ENCODE measurements at regions not wholly inside any gene's neighbourhood (a gene's known extent, or its start where the extent isn't known, plus 50 kb on each side); places are given as distances from the start of the nearest gene placed in this dataset.

GRCh38 chr3:157807280-157807679 lies 298.9 kb downstream of the SHOX2 start:
- DNase-seq (ENCODE audit: low spot score), result no peak

DNA sequence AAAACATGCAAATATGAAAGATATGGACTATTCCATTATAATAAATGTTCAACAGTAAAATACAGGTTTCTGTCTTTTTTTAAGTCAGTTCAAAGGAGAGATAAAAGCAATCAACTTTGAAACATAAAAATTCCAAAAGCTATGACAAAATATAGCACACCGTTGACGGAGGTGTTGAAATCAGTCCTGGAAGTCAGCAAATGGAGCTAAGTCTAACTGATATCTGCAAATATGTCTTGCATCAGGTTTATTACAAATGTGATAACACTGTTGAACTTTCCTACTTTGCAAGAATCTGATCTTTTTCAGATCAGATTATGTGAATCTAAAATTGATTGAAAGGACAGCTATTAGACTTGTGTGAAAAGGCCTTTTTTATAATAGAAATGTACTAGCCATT lies 300.7 kb downstream of the SHOX2 start:
- no peak for DNase-seq (ENCODE audit: low spot score)

- DNase-seq (ENCODE audit: low spot score), result no peak
Measured at GRCh38 chr3:157794771-157795170, 291.6 kb upstream of the VEPH1 start.

- no peak for DNase-seq (ENCODE audit: low spot score)
Measured at GRCh38 chr3:157793745-157794144, 290.5 kb upstream of the VEPH1 start.

DNA sequence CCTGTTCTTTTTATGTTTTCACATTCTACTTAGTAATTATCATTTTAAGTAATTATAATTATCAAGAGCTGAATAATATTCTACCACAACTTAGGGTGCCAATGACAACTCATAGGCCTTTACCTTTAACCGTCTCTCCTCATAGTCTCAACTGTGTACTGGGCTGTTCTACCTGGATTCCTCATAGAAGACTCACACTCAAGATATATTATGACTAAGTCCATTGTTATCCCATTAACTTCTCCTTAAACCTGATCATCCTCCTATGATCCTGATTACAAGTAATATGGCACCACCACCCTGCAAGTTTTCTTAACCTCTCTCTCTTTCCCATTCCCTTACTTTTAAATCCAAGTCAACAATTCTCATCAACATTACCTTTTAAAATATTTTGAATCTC lies 285.9 kb upstream of the VEPH1 start:
- DNase-seq (ENCODE audit: low spot score), result peak; percentile 80

- DNase-seq (ENCODE audit: low spot score), result peak; percentile 45
Measured at GRCh38 chr3:157786618-157787017, 283.4 kb upstream of the VEPH1 start.

GRCh38 chr3:157786211-157786610 lies 283.0 kb upstream of the VEPH1 start:
- DNase-seq (ENCODE audit: low spot score), result peak; percentile 58

DNA sequence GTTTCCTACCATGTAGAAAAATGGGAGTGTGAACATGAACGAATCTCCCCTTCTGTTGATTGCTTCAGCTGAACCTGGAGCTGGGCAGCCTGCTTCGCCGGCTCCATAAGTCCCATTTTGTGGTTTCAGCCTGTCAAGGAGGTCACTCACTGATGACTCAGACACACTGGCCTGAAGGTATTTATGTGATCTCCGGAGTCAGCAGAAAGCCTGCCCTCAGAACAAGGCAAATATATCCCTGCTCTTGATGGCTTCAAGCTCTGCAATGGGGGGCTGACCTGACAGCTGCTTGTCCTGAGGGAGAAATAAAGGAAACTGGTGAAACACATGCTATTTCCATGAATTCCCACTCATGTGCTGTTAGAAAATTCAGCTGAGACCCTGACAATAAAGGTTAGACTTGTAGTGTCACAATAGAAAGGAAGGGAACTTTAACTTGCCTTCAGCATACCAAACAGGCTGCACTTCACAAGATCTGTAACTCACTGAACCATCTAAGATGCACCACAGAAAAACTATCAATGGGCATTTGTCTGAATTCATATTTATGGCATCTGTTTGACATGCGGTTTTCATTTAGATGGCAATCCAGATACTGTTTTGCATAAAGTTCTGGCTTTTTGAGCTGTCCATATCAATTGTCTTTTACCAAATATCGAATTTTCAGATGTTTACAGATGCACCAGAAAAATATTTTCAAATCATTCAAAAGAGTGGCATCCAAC lies 282.0 kb upstream of the VEPH1 start:
- peak; percentile 90 for DNase-seq (ENCODE audit: low spot score)

DNA sequence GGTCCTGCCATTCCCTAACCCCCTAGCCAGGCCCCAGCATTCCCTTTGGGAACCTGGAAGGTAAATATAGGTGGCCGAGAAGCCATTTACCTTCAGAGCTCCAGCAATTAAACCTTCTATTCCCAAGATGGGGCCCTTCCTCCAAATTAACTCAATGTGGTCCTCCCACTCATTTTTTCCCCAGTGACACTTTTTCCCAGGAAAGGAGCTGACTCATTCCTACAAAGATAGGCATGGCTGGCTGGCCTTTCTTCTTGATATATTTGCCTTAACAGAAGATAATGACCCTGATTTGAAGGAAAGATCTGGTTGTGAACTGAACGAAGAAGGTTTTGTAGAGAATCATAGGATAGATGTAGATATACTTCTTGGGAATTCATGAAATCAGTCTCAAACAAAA lies 279.0 kb upstream of the VEPH1 start:
- DNase-seq (ENCODE audit: low spot score), result peak; percentile 15

DNA sequence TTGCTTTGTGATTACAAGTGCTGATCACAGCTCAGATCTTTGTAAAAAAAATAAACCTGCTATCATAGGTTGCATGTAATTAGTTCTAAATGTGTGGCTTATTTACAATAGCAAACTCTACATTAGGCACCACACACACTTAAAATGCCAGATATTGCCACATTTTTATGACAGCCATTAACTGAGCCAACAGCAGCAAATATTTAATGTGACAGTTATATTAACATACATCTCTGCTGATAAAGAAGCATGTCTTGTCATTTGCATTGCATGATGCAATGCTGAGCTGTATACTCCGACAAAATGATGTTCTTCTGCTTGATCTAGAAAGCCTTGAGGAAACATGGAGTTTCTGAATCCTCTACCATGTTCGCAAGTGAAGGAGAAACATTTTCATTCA lies 273.6 kb upstream of the VEPH1 start:
- no peak for DNase-seq (ENCODE audit: low spot score)

DNA sequence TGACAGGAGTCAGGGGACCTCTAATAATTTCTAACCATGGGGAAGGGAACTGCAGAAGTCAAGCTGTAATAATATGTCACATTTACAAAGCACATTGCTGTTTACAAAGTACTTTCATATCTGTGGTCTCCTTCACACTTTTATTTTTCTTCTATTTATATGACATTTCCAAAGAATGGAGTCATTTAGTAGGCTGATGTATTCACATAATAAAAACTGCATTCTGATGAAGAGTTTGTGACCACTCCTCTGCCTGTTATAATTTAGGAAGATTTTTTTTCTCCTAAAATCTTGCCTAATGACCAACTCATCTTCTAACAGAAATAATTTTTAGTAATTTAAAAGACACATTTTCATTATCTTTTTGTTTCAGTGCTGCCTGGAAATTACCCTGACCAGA lies 272.2 kb upstream of the VEPH1 start:
- DNase-seq (ENCODE audit: low spot score), result no peak

GRCh38 chr3:157769378-157769777 lies 266.2 kb upstream of the VEPH1 start:
- DNase-seq (ENCODE audit: low spot score), result no peak

GRCh38 chr3:157767607-157768006 lies 264.4 kb upstream of the VEPH1 start:
- no peak for DNase-seq (ENCODE audit: low spot score)

- DNase-seq (ENCODE audit: low spot score), result no peak
Measured at GRCh38 chr3:157763644-157764043, 260.4 kb upstream of the VEPH1 start.

GRCh38 chr3:157759311-157759710 lies 256.1 kb upstream of the VEPH1 start:
- no peak for DNase-seq (ENCODE audit: low spot score)

DNA sequence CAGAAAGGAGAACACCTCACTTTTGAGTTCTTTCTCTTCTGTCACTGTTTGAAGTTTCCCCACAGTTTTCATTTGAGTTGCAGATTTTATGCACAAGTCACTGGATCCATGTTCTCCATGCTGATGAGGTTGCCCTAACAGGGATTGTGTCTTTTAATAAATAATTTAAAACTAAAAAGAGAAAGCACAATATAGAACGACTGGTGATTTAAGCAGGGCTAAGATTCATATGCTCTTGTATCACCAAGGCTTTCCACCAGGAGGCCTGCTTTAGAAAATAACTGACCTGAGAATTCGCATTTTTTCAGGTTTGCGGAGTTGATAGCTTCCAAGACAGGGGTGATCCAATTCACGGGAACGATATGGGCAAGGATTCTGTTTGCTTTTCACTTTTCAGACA lies 252.0 kb upstream of the VEPH1 start:
- no peak for DNase-seq (ENCODE audit: low spot score)

DNA sequence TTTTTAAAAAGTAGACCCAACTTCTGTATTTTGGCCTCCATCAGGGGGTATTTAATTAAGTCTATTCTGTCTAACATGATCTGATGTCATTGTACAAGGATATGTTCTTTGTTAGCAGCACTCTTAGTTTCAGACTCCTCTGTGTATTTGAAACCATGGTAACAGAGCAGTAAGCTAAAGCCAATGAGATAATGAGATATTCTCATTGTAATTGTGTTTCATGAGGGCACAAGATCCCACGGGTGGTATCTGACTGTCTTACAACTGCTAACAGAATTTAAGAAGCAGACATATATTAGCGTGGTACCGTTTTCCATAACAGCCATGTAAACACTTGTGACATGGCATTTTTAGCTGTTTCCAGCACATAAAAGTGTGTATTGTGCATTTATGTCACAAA lies 251.2 kb upstream of the VEPH1 start:
- DNase-seq (ENCODE audit: low spot score), result no peak

- DNase-seq (ENCODE audit: low spot score), result no peak
Measured at GRCh38 chr3:157753787-157754136, 250.5 kb upstream of the VEPH1 start.

GRCh38 chr3:157752956-157753786 lies 250.0 kb upstream of the VEPH1 start:
- DNase-seq (ENCODE audit: low spot score), result no peak

DNA sequence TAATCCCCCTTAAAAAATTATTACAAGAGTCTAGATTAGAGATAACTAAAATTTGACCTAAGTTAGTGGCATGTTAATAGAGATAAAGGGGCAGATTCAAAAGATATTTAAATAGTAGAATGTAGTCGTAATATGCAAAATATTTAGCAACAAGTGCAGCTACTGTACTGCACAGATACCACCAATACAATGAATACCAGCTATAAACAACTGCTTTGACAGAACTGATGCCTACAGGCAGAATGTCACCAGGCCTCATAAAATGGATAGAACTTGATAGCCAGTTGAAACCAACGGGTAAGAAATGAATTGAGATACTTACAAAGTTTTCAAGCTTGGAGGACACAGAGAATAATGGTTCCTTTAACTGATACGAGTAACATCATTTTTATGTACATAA lies 249.3 kb upstream of the VEPH1 start:
- no peak for DNase-seq (ENCODE audit: low spot score)

GRCh38 chr3:157751386-157751785 lies 248.2 kb upstream of the VEPH1 start:
- DNase-seq (ENCODE audit: low spot score), result no peak

DNA sequence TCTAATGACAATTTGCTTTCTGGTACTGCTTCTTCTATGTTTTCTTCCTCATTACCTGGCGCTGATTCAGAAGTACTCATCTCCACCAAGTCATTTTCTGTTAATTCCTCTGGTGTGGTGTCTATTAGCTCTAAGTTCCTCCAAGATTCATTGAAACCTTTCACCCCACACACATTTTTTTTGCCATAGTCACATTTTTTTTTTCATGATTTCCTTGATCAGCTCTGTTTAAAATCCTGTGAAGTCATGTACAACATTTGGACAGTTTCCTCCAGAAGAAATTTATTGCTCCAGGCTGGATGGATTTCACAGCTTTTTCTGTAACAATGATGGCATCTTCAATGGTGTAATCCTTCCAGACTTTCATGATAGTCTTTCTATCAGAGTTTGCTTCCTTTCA lies 243.2 kb upstream of the VEPH1 start:
- peak; percentile 25 for DNase-seq (ENCODE audit: low spot score)

DNA sequence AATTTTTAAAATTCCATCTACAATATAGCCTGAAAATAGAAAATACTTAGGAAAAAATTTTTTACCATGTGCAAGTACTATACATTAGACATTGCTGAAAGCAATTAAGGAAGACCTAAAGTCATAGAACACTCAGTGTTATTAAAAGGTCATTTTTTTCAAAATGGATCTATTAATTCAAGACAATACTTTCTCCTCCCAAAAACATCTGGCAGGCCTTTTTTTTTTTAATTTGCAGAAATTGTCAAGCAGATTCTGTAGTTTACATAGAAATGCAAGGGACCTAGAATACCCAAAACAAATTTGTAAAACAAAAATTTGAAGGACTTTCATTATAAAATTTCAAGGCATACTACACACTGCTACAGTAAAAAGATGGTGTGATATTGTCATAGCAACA lies 238.4 kb upstream of the VEPH1 start:
- no peak for DNase-seq (ENCODE audit: low spot score)

DNA sequence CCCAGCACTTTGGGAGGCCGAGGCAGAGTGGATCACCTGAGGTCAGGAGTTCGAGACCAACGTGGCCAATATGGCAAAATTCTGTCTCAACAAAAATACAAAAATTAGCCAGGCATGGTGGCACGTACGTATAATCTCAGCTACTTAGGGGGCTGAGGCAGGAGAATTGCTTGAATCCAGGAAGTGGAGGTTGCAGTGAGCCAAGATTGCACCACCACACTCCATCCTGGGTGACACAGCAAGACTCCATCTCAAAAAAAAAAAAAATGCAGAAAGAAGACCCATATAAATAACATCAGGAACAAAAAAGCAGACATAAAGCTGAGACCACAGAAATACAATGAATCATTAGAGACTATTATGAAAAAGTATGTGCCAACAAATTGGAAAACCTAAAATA lies 235.2 kb upstream of the VEPH1 start:
- no peak for DNase-seq (ENCODE audit: low spot score)

All from kidney tubule cell (primary cell).